Pons (tissue), 1 donor: ENCODE measurements at regions not wholly inside any gene's neighbourhood (a gene's known extent, or its start where the extent isn't known, plus 50 kb on each side); places are given as distances from the start of the nearest gene placed in this dataset.

Experiments used
- DNase-seq: peaks from one replicate; pipeline ENCODE4 v3.0.0-alpha.2; 2016; ENCODE audit warnings: low spot score

- no peak for DNase-seq
Observed at GRCh38 chr2:129248198-129248597, 731.3 kb upstream of the RAB6C start.

- no peak for DNase-seq
Observed at GRCh38 chr2:129252781-129253460, 726.5 kb upstream of the RAB6C start.

GRCh38 chr2:129253461-129253812, 726.0 kb upstream of the RAB6C start:
- DNase-seq: no peak

- no peak for DNase-seq
Observed at GRCh38 chr2:129254718-129255117, 724.7 kb upstream of the RAB6C start.

- no peak for DNase-seq
Observed at GRCh38 chr2:129255610-129256313, 723.7 kb upstream of the RAB6C start.

- no peak for DNase-seq
Observed at GRCh38 chr2:129256642-129257041, 722.8 kb upstream of the RAB6C start.

- no peak for DNase-seq
Observed at GRCh38 chr2:129262934-129263333, 716.5 kb upstream of the RAB6C start.

GRCh38 chr2:129263939-129264338, 715.5 kb upstream of the RAB6C start:
- DNase-seq: no peak

- DNase-seq: no peak
Observed at GRCh38 chr2:129267559-129267958, 711.9 kb upstream of the RAB6C start.

- DNase-seq: no peak
Observed at GRCh38 chr2:129273266-129274037, 706.0 kb upstream of the RAB6C start.

- no peak for DNase-seq
Observed at GRCh38 chr2:129274038-129274415, 705.4 kb upstream of the RAB6C start.

GRCh38 chr2:129274918-129275317, 704.5 kb upstream of the RAB6C start:
- DNase-seq: no peak

GRCh38 chr2:129275706-129276105, 703.8 kb upstream of the RAB6C start:
- DNase-seq: no peak

- DNase-seq: no peak
Observed at GRCh38 chr2:129276978-129277584, 702.4 kb upstream of the RAB6C start.

- DNase-seq: no peak
Observed at GRCh38 chr2:129277585-129277981, 701.9 kb upstream of the RAB6C start.

GRCh38 chr2:129281791-129282530, 697.5 kb upstream of the RAB6C start:
- DNase-seq: no peak

- DNase-seq: no peak
Observed at GRCh38 chr2:129285012-129285411, 694.5 kb upstream of the RAB6C start.

- no peak for DNase-seq
Observed at GRCh38 chr2:129293326-129293725, 686.1 kb upstream of the RAB6C start.

GRCh38 chr2:129296396-129296795, 683.1 kb upstream of the RAB6C start:
- peak; percentile 12 for DNase-seq

GRCh38 chr2:129296806-129297205, 682.7 kb upstream of the RAB6C start:
- peak; percentile 65 for DNase-seq

- DNase-seq: no peak
Observed at GRCh38 chr2:129297430-129297829, 682.0 kb upstream of the RAB6C start.

GRCh38 chr2:129299338-129299737, 680.1 kb upstream of the RAB6C start:
- no peak for DNase-seq
